ENCODE measurements at regions not wholly inside any gene's neighbourhood (a gene's known extent, or its start where the extent isn't known, plus 50 kb on each side); places are given as distances from the start of the nearest gene placed in this dataset.

GRCh38 chr10:37685741-37686683 lies 171.4 kb downstream of the ZNF248 start:
- no peak for DNase-seq (ENCODE audit: low spot score)

GRCh38 chr10:37684765-37685164 lies 172.6 kb downstream of the ZNF248 start:
- no peak for DNase-seq (ENCODE audit: low spot score)

- DNase-seq (ENCODE audit: low spot score), result no peak
These were observed 174.8 kb downstream of the ZNF248 start for GRCh38 chr10:37682617-37683016.

GRCh38 chr10:37681617-37681999 lies 175.8 kb downstream of the ZNF248 start:
- DNase-seq (ENCODE audit: low spot score), result no peak

- DNase-seq (ENCODE audit: low spot score), result no peak
These were observed 176.4 kb downstream of the ZNF248 start for GRCh38 chr10:37680716-37681616.

GRCh38 chr10:37680243-37680683 lies 177.1 kb downstream of the ZNF248 start:
- DNase-seq (ENCODE audit: low spot score), result no peak

- DNase-seq (ENCODE audit: low spot score), result no peak
These were observed 177.9 kb downstream of the ZNF248 start for GRCh38 chr10:37679465-37679864.

GRCh38 chr10:37675449-37675848 lies 182.0 kb downstream of the ZNF248 start:
- DNase-seq (ENCODE audit: low spot score), result no peak

- no peak for DNase-seq (ENCODE audit: low spot score)
These were observed 185.6 kb downstream of the ZNF248 start for GRCh38 chr10:37671802-37672201.

GRCh38 chr10:37667736-37668135 lies 189.7 kb downstream of the ZNF248 start:
- DNase-seq (ENCODE audit: low spot score), result no peak

GRCh38 chr10:37654466-37654865 lies 202.9 kb downstream of the ZNF248 start:
- no peak for DNase-seq (ENCODE audit: low spot score)

GRCh38 chr10:37643187-37643586 lies 214.2 kb downstream of the ZNF248 start:
- no peak for DNase-seq (ENCODE audit: low spot score)

- DNase-seq (ENCODE audit: low spot score), result no peak
These were observed 217.1 kb downstream of the ZNF248 start for GRCh38 chr10:37640301-37640700.

- DNase-seq (ENCODE audit: low spot score), result no peak
These were observed 218.2 kb downstream of the ZNF248 start for GRCh38 chr10:37639200-37639599.

- no peak for DNase-seq (ENCODE audit: low spot score)
These were observed 218.8 kb downstream of the ZNF248 start for GRCh38 chr10:37638569-37638968.

GRCh38 chr10:37634351-37634880 lies 223.0 kb downstream of the ZNF248 start:
- DNase-seq (ENCODE audit: low spot score), result no peak

- DNase-seq (ENCODE audit: low spot score), result no peak
These were observed 224.8 kb downstream of the ZNF248 start for GRCh38 chr10:37632641-37633040.

- no peak for DNase-seq (ENCODE audit: low spot score)
These were observed 233.9 kb downstream of the ZNF248 start for GRCh38 chr10:37623506-37623905.

GRCh38 chr10:37619336-37619735 lies 238.1 kb downstream of the ZNF248 start:
- DNase-seq (ENCODE audit: low spot score), result no peak

GRCh38 chr10:37588299-37588698 lies 269.1 kb downstream of the ZNF248 start:
- DNase-seq (ENCODE audit: low spot score), result no peak

GRCh38 chr10:37584643-37585042 lies 272.8 kb downstream of the ZNF248 start:
- DNase-seq (ENCODE audit: low spot score), result no peak

- DNase-seq (ENCODE audit: low spot score), result no peak
These were observed 275.2 kb downstream of the ZNF248 start for GRCh38 chr10:37582237-37582636.
